Neural cell (in vitro differentiated cells): ENCODE measurements at regions not wholly inside any gene's neighbourhood (a gene's known extent, or its start where the extent isn't known, plus 50 kb on each side); places are given as distances from the start of the nearest gene placed in this dataset.

ENCODE experiments used
- H2AFZ ChIP-seq: fragments of 200-600, 300-800 bp; sonication (generic), shearing (Covaris generic); 2 replicates; pipeline ENCODE4 v1.6.0; 2014; ENCODE audit warnings: low read depth, mild to moderate bottlenecking, antibody characterized with exemption, low read length, moderate library complexity
- H3F3A ChIP-seq: fragments of 200-600 bp; shearing (Covaris generic); 2 replicates; pipeline ENCODE4 v1.6.1; 2016; ENCODE audit warnings: mild to moderate bottlenecking, moderate library complexity, mixed read lengths, antibody characterized with exemption, low read length; ENCODE audit not compliant: insufficient read depth, poor library complexity, severe bottlenecking
- H3K27ac ChIP-seq: fragments of 200-600, 300-800 bp; sonication (generic), shearing (Covaris generic); 2 replicates; pipeline ENCODE4 v1.5.1; 2014; ENCODE audit warnings: mild to moderate bottlenecking, low read length, moderate library complexity
- H3K27me3 ChIP-seq: fragments of 300-800, 200-600 bp; sonication (generic), shearing (Covaris generic); 2 replicates; pipeline ENCODE4 v1.6.0; 2014; ENCODE audit warnings: mild to moderate bottlenecking, low read depth, low read length, moderate library complexity; ENCODE audit not compliant: insufficient read depth
- H3K36me3 ChIP-seq: fragments of 300-800, 200-600 bp; sonication (generic), shearing (Covaris generic); 2 replicates; pipeline ENCODE4 v1.5.1; 2014; ENCODE audit warnings: mild to moderate bottlenecking, antibody characterized with exemption, low read length, moderate library complexity; ENCODE audit not compliant: insufficient read depth
- H3K4me2 ChIP-seq: fragments of 300-800, 200-600 bp; sonication (generic), shearing (Covaris generic); 2 replicates; pipeline ENCODE4 v1.6.0; 2014; ENCODE audit warnings: mild to moderate bottlenecking, low read length
- H3K4me3 ChIP-seq: fragments of 300-800, 200-600 bp; sonication (generic), shearing (Covaris generic); 2 replicates; pipeline ENCODE4 v1.5.1; 2014; ENCODE audit warnings: mild to moderate bottlenecking, low read length, moderate library complexity
- H3K79me2 ChIP-seq: fragments of 200-600 bp; shearing (Covaris generic); replicated peaks from 2 replicates; pipeline ENCODE4 v1.6.0; 2014; ENCODE audit warnings: mild to moderate bottlenecking, low read length, moderate library complexity; ENCODE audit not compliant: insufficient read depth
- H3K9ac ChIP-seq: fragments of 300-800, 200-600 bp; sonication (generic), shearing (Covaris generic); 2 replicates; pipeline ENCODE4 v1.6.1; 2016; ENCODE audit warnings: mild to moderate bottlenecking, low read length, mixed read lengths
- H3K9me2 ChIP-seq: fragments of 200-600 bp; shearing (Covaris generic); 2 replicates; pipeline ENCODE4 v1.6.1; 2016; ENCODE audit warnings: mild to moderate bottlenecking, low read length, mixed read lengths; ENCODE audit not compliant: insufficient read depth
- H3K9me3 ChIP-seq: fragments of 200-600, 300-800 bp; sonication (generic), shearing (Covaris generic); 2 replicates; pipeline ENCODE4 v1.6.1; 2016; ENCODE audit warnings: mild to moderate bottlenecking, mixed run types, low read length, moderate library complexity, mixed read lengths
- H4K20me1 ChIP-seq: fragments of 200-600 bp; shearing (Covaris generic); 2 replicates; pipeline ENCODE4 v1.6.1; 2016; ENCODE audit warnings: mild to moderate bottlenecking, mixed run types; ENCODE audit not compliant: insufficient read depth
- EP300 ChIP-seq: fragments of 450-650 bp; conservative IDR thresholded peaks from 2 replicates; pipeline ENCODE4 v1.6.1; 2014; ENCODE audit warnings: antibody characterized with exemption, mild to moderate bottlenecking, moderate library complexity; ENCODE audit not compliant: poor library complexity, severe bottlenecking
- EZH2 ChIP-seq: fragments of 200-600, 300-800 bp; shearing (Covaris generic), sonication (generic); IDR thresholded peaks from 2 replicates; pipeline ENCODE4 v1.6.1; 2014; ENCODE audit warnings: antibody characterized with exemption, low read length, borderline replicate concordance, mild to moderate bottlenecking; ENCODE audit not compliant: insufficient read depth, poor library complexity, severe bottlenecking
- MXI1 ChIP-seq: fragments of 450-650 bp; conservative IDR thresholded peaks from 2 replicates; pipeline ENCODE4 v1.6.1; 2014; ENCODE audit warnings: antibody characterized with exemption, mild to moderate bottlenecking; ENCODE audit not compliant: poor library complexity, severe bottlenecking
- POLR2AphosphoS5 ChIP-seq: IDR thresholded peaks from 2 replicates; pipeline ENCODE4 v1.6.1; 2012
- RAD21 ChIP-seq: fragments of 450-650 bp; conservative IDR thresholded peaks from 2 replicates; pipeline ENCODE4 v1.6.1; 2014; ENCODE audit warnings: antibody characterized with exemption, mild to moderate bottlenecking, moderate library complexity
- REST ChIP-seq: IDR thresholded peaks from 2 replicates; pipeline ENCODE4 v1.6.1; 2012; ENCODE audit warnings: borderline replicate concordance
- SMC3 ChIP-seq: fragments of 450-650 bp; conservative IDR thresholded peaks from 2 replicates; pipeline ENCODE4 v1.6.1; 2014; ENCODE audit warnings: antibody characterized with exemption, mild to moderate bottlenecking, moderate library complexity; ENCODE audit not compliant: poor library complexity
- TAF1 ChIP-seq: IDR thresholded peaks from 2 replicates; pipeline ENCODE4 v1.6.1; 2012; ENCODE audit warnings: low read depth
- TF ChIP-seq, protein P1 (sequence below): fragments of 450-650 bp; IDR thresholded peaks from 2 replicates; pipeline ENCODE4 v1.5.1; 2014; ENCODE audit warnings: antibody characterized with exemption, mild to moderate bottlenecking, moderate library complexity; ENCODE audit not compliant: poor library complexity, severe bottlenecking

GRCh38 chr3:115498898-115499297 lies 124.4 kb upstream of the GAP43 start:
- TF ChIP-seq MXI1 (no peak), EP300 (no peak), POLR2AphosphoS5 (no peak), REST (no peak), TAF1 (no peak), RAD21 (no peak)
- TF ChIP-seq, protein P1, sequence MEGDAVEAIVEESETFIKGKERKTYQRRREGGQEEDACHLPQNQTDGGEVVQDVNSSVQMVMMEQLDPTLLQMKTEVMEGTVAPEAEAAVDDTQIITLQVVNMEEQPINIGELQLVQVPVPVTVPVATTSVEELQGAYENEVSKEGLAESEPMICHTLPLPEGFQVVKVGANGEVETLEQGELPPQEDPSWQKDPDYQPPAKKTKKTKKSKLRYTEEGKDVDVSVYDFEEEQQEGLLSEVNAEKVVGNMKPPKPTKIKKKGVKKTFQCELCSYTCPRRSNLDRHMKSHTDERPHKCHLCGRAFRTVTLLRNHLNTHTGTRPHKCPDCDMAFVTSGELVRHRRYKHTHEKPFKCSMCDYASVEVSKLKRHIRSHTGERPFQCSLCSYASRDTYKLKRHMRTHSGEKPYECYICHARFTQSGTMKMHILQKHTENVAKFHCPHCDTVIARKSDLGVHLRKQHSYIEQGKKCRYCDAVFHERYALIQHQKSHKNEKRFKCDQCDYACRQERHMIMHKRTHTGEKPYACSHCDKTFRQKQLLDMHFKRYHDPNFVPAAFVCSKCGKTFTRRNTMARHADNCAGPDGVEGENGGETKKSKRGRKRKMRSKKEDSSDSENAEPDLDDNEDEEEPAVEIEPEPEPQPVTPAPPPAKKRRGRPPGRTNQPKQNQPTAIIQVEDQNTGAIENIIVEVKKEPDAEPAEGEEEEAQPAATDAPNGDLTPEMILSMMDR, result no peak
- H3K4me2 ChIP-seq, result no peak overlapping the region
- no peaks in the 10 kb centered on the region for H4K20me1 ChIP-seq
- H3K79me2 ChIP-seq, result no peaks in the 10 kb centered on the region
- H3K9me2 ChIP-seq, result no peaks in the 10 kb centered on the region
- no peak overlapping the region for H3K4me3 ChIP-seq
- H3K27me3 ChIP-seq, result no peaks in the 10 kb centered on the region
- H3F3A ChIP-seq, result no peaks in the 10 kb centered on the region
- H3K9me3 ChIP-seq, result no peaks in the 10 kb centered on the region
- no peak overlapping the region for H3K9ac ChIP-seq
- no peak overlapping the region for H3K27ac ChIP-seq
- H3K36me3 ChIP-seq, result no peaks in the 10 kb centered on the region
- H2AFZ ChIP-seq, result no peak overlapping the region

DNA sequence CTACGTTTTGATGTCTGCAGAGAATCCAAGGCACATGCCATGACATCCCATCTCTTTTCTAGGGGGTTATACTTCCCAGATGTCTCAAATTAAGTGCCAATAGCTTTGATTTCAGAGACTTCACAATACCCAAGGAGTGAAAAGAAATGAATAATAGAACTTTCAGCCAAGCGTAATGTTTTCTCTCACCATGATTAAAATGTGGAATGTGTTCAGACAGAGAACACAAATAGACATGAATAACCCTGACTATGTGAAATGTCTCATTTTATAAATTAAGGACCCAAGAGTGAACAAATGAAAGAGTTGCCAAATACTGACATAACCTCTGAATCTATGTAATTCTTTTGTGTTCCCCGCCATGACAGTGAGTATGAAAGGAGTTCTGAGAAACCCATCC lies 123.6 kb upstream of the GAP43 start:
- no peaks in the 10 kb centered on the region for H4K20me1 ChIP-seq

More for the DNA sequence above, 123.6 kb upstream of the GAP43 start:
- no peak overlapping the region for H3K4me3 ChIP-seq
- no peak overlapping the region for H2AFZ ChIP-seq
- no peaks in the 10 kb centered on the region for H3K36me3 ChIP-seq
- H3K4me2 ChIP-seq, result no peak overlapping the region
- H3K9me3 ChIP-seq, result no peaks in the 10 kb centered on the region
- H3K27ac ChIP-seq, result no peak overlapping the region
- H3K9ac ChIP-seq, result no peak overlapping the region
- H3K79me2 ChIP-seq, result no peaks in the 10 kb centered on the region
- no peaks in the 10 kb centered on the region for H3F3A ChIP-seq
- no peaks in the 10 kb centered on the region for H3K27me3 ChIP-seq
- H3K9me2 ChIP-seq, result no peaks in the 10 kb centered on the region
- TF ChIP-seq EZH2, result no peak
- TF ChIP-seq REST, result no peak
- TF ChIP-seq SMC3, result no peak
- TF ChIP-seq MXI1, result no peak
- TF ChIP-seq, protein P1, result no peak
- no peak for TF ChIP-seq POLR2AphosphoS5
- no peak for TF ChIP-seq TAF1
- TF ChIP-seq EP300, result no peak
- TF ChIP-seq RAD21, result no peak
